ENCODE measurements at regions not wholly inside any gene's neighbourhood (a gene's known extent, or its start where the extent isn't known, plus 50 kb on each side); places are given as distances from the start of the nearest gene placed in this dataset.

DNA sequence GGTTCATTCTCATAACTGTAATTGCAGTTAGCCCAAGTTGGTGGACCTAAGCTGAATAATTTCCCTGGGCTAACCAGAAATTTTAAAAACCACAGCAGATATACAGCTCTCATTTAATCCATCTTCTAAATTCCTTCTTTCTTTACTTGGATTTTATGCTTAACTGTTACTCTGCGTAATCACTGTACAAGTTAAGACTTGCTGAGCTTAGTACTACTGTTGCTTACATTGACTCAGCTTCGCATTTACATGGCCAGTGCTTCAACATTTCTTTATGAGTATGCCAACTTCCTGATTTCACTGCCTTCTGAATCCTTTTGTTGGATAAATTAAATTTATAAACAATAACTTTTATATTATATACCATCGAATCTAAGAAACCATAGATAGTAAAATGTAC, 147.4 kb downstream of the SLC38A4 start:
- no peak overlapping the region for H3K4me3 Mint-ChIP-seq (ENCODE audit: low read depth, unreplicated experiment)
- no peak overlapping the region for H3K27ac Mint-ChIP-seq (ENCODE audit: unreplicated experiment)
- no peak for DNase-seq
- intact Hi-C loops (cut with micrococcal nuclease; ENCODE audit: unreplicated experiment), result loop anchor here (5.0 to 10.0 kb wide), 2 partner anchors 316 to 346 kb away; no protein-coding TSS in a partner anchor
- CTCF ChIA-PET, result no interaction called here
- H3K9me3 Mint-ChIP-seq (ENCODE audit: low read depth, unreplicated experiment), result no peaks in the 10 kb centered on the region
- peaks cover 17% of the 10 kb centered on the region for H3K4me1 Mint-ChIP-seq (ENCODE audit: low read depth, unreplicated experiment)
- no peaks in the 10 kb centered on the region for H3K36me3 Mint-ChIP-seq (ENCODE audit: insufficient read depth, unreplicated experiment)
- no TSS peak for BruUV-seq (replicated peaks)
- TF ChIP-seq, protein P1, sequence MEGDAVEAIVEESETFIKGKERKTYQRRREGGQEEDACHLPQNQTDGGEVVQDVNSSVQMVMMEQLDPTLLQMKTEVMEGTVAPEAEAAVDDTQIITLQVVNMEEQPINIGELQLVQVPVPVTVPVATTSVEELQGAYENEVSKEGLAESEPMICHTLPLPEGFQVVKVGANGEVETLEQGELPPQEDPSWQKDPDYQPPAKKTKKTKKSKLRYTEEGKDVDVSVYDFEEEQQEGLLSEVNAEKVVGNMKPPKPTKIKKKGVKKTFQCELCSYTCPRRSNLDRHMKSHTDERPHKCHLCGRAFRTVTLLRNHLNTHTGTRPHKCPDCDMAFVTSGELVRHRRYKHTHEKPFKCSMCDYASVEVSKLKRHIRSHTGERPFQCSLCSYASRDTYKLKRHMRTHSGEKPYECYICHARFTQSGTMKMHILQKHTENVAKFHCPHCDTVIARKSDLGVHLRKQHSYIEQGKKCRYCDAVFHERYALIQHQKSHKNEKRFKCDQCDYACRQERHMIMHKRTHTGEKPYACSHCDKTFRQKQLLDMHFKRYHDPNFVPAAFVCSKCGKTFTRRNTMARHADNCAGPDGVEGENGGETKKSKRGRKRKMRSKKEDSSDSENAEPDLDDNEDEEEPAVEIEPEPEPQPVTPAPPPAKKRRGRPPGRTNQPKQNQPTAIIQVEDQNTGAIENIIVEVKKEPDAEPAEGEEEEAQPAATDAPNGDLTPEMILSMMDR (IDR thresholded peaks at IDR 0.05; ENCODE audit: unreplicated experiment), result no peak
- H3K27me3 Mint-ChIP-seq (ENCODE audit: unreplicated experiment), result no peaks in the 10 kb centered on the region

- H3K27ac Mint-ChIP-seq (ENCODE audit: unreplicated experiment), result no peak overlapping the region
Measured at GRCh38 chr12:46677749-46678148, 148.0 kb downstream of the SLC38A4 start.

GRCh38 chr12:46676797-46677520, 148.8 kb downstream of the SLC38A4 start:
- DNase-seq, result no peak
- no TSS peak for BruUV-seq (replicated peaks)
- intact Hi-C loops (cut with micrococcal nuclease; ENCODE audit: unreplicated experiment), result loop anchor here (2.0 to 10.0 kb wide), 3 partner anchors 315 to 348 kb away; no protein-coding TSS in a partner anchor
- no peaks in the 10 kb centered on the region for H3K9me3 Mint-ChIP-seq (ENCODE audit: low read depth, unreplicated experiment)
- H3K36me3 Mint-ChIP-seq (ENCODE audit: insufficient read depth, unreplicated experiment), result no peaks in the 10 kb centered on the region
- CTCF ChIA-PET, result interaction anchor here (1.2 kb wide), 1 partner anchor 334 kb away, joined by 4 read pairs; no protein-coding TSS in a partner anchor
- TF ChIP-seq, protein P1 (IDR thresholded peaks at IDR 0.05; ENCODE audit: unreplicated experiment), result no peak
- no peak overlapping the region for H3K27ac Mint-ChIP-seq (ENCODE audit: unreplicated experiment)
- H3K27me3 Mint-ChIP-seq (ENCODE audit: unreplicated experiment), result no peaks in the 10 kb centered on the region
- no peak overlapping the region for H3K4me3 Mint-ChIP-seq (ENCODE audit: low read depth, unreplicated experiment)
- H3K4me1 Mint-ChIP-seq (ENCODE audit: low read depth, unreplicated experiment), result peaks cover 17% of the 10 kb centered on the region

More at GRCh38 chr12:46677749-46678148, 148.0 kb downstream of the SLC38A4 start:
- CTCF ChIA-PET, result no interaction called here
- no TSS peak for BruUV-seq (replicated peaks)
- no peaks in the 10 kb centered on the region for H3K27me3 Mint-ChIP-seq (ENCODE audit: unreplicated experiment)
- no peak overlapping the region for H3K4me3 Mint-ChIP-seq (ENCODE audit: low read depth, unreplicated experiment)
- no peaks in the 10 kb centered on the region for H3K36me3 Mint-ChIP-seq (ENCODE audit: insufficient read depth, unreplicated experiment)
- DNase-seq, result no peak
- TF ChIP-seq, protein P1 (IDR thresholded peaks at IDR 0.05; ENCODE audit: unreplicated experiment), result no peak
- no peaks in the 10 kb centered on the region for H3K9me3 Mint-ChIP-seq (ENCODE audit: low read depth, unreplicated experiment)
- peaks cover 17% of the 10 kb centered on the region for H3K4me1 Mint-ChIP-seq (ENCODE audit: low read depth, unreplicated experiment)
- intact Hi-C loops (cut with micrococcal nuclease; ENCODE audit: unreplicated experiment), result loop anchor here (2.0 to 10.0 kb wide), 3 partner anchors 315 to 347 kb away; no protein-coding TSS in a partner anchor

- H3K4me1 Mint-ChIP-seq (ENCODE audit: low read depth, unreplicated experiment), result peaks cover 17% of the 10 kb centered on the region
- no peaks in the 10 kb centered on the region for H3K27me3 Mint-ChIP-seq (ENCODE audit: unreplicated experiment)
- no peak overlapping the region for H3K27ac Mint-ChIP-seq (ENCODE audit: unreplicated experiment)
- CTCF ChIA-PET, result interaction anchor here (1.2 kb wide), 1 partner anchor 333 kb away, joined by 4 read pairs; no protein-coding TSS in a partner anchor
- TF ChIP-seq, protein P1 (IDR thresholded peaks at IDR 0.05; ENCODE audit: unreplicated experiment), result no peak
- intact Hi-C loops (cut with micrococcal nuclease; ENCODE audit: unreplicated experiment), result loop anchor here (2.0 to 10.0 kb wide), 3 partner anchors 314 to 348 kb away; no protein-coding TSS in a partner anchor
- no peak for DNase-seq
- H3K36me3 Mint-ChIP-seq (ENCODE audit: insufficient read depth, unreplicated experiment), result no peaks in the 10 kb centered on the region
- H3K4me3 Mint-ChIP-seq (ENCODE audit: low read depth, unreplicated experiment), result no peak overlapping the region
- no TSS peak for BruUV-seq (replicated peaks)
- no peaks in the 10 kb centered on the region for H3K9me3 Mint-ChIP-seq (ENCODE audit: low read depth, unreplicated experiment)
Measured at GRCh38 chr12:46676396-46676795, 149.4 kb downstream of the SLC38A4 start.

Data from Calu3 (cell line).